Stomach (tissue), 8 donors: ENCODE measurements at regions not wholly inside any gene's neighbourhood (a gene's known extent, or its start where the extent isn't known, plus 50 kb on each side); places are given as distances from the start of the nearest gene placed in this dataset.

Experiments
- DNase-seq, 2 donors: peaks; one replicate each; pipeline versions ENCODE4 v3.0.0 to v3.0.0-alpha.2; 2013 to 2019
- H3K27ac ChIP-seq, 5 donors: fragments of 200-600 bp in 4 of 5; sonication (generic) in 4 of 5; one replicate each; pipeline ENCODE4 v1.5.1; 2013 to 2019; ENCODE audit warnings: mild to moderate bottlenecking in 1 of 5, moderate library complexity in 1 of 5
- H3K27me3 ChIP-seq, 3 donors: fragments of 200-600 bp; sonication (generic); one replicate each; pipeline ENCODE4 v1.5.1; 2017 to 2019; ENCODE audit warnings: mixed run types in 1 of 3
- H3K36me3 ChIP-seq, 4 donors: fragments of 200-600 bp; sonication (generic); 1 replicate in 3 of 4; 2 replicates in 1 of 4; pipeline ENCODE4 v1.5.1; 2016 to 2019
- H3K4me1 ChIP-seq, 4 donors: fragments of 200-600 bp; sonication (generic); one replicate each; pipeline ENCODE4 v1.5.1; 2016 to 2019
- H3K4me3 ChIP-seq, 4 donors: fragments of 200-600 bp; sonication (generic) in 3 of 4; one replicate each; pipeline ENCODE4 v1.5.1; 2016 to 2019; ENCODE audit warnings: mild to moderate bottlenecking in 1 of 4
- H3K9me3 ChIP-seq, 4 donors: fragments of 200-600 bp; sonication (generic); one replicate each; pipeline ENCODE4 v1.5.1; 2016 to 2019
- CTCF ChIP-seq, 7 experiments: fragments of 450-650 bp in 4 of 7; fragments of 200-600 bp in 3 of 7; sonication (generic) in 3 of 7; IDR thresholded peaks; one replicate each; pipeline ENCODE4 v1.5.1; 2016 to 2019; ENCODE audit warnings: antibody characterized with exemption in 7 of 7, control low read depth in 2 of 7, mild to moderate bottlenecking in 1 of 7
- EP300 ChIP-seq: sonication (generic); formaldehyde crosslinking; IDR thresholded peaks from one replicate; pipeline ENCODE4 v1.6.1; 2017; ENCODE audit warnings: antibody characterized with exemption
- POLR2A ChIP-seq, 4 donors: fragments of 450-650 bp; IDR thresholded peaks; one replicate each; pipeline ENCODE4 v1.6.1; 2016; ENCODE audit warnings: antibody characterized with exemption in 4 of 4, control low read depth in 2 of 4, mild to moderate bottlenecking in 1 of 4, moderate library complexity in 1 of 4
- POLR2AphosphoS5 ChIP-seq, 3 donors: sonication (generic); formaldehyde crosslinking; IDR thresholded peaks; one replicate each; pipeline ENCODE4 v1.6.1; 2016; ENCODE audit warnings: antibody characterized with exemption in 3 of 3
- WGBS, 5 donors: extraction: QIAGEN DNeasy Blood & Tissue Kit in 3 of 5; methylation state at CpG; one replicate each; pipeline versions ENCODE4 v1.1.5 to v1.1.7; 2013 to 2018; 5-methylcytosine and 5-hydroxymethylcytosine counted together
- intact Hi-C: fragments of 100-400 bp; cut with DNase I; formaldehyde crosslinking; loops from one replicate; pipeline ENCODE4 v1.15.1; 2023; ENCODE audit warnings: low total_unique reads
- donor health status: healthy with polysubstance abuse.
- donor health status: Bipolar disorder and iron deficiency.
- donor health status: healthy.

GRCh38 chr6:56005426-56005825 is 130.0 kb upstream of the BMP5 start:
- DNase-seq: no peak
- intact Hi-C loops: no loop called here
- Histone ChIP-seq H3K27ac (no peak overlapping the region), H3K4me3 (no peak overlapping the region), H3K36me3 (no peaks in the 10 kb centered on the region), H3K27me3 (no peaks in the 10 kb centered on the region), H3K4me1 (no peaks in the 10 kb centered on the region), H3K9me3 (no peaks in the 10 kb centered on the region)
- TF ChIP-seq POLR2AphosphoS5 (IDR thresholded peaks at IDR 0.05): no peak
- TF ChIP-seq EP300: no peak
- no peak for TF ChIP-seq CTCF (IDR thresholded peaks at IDR 0.05)
- no peak for TF ChIP-seq POLR2A (IDR thresholded peaks at IDR 0.05)
- WGBS, 5 donors: 67 to 87% (median 70%) methylated on average over 1 of the region's 1 CpG

GRCh38 chr6:56004426-56004825 is 129.0 kb upstream of the BMP5 start:
- Histone ChIP-seq H3K27ac (no peak overlapping the region), H3K36me3 (no peaks in the 10 kb centered on the region), H3K27me3 (no peaks in the 10 kb centered on the region), H3K4me1 (no peaks in the 10 kb centered on the region), H3K4me3 (no peak overlapping the region), H3K9me3 (no peaks in the 10 kb centered on the region)
- TF ChIP-seq POLR2AphosphoS5 (IDR thresholded peaks at IDR 0.05) (no peak), EP300 (no peak), POLR2A (IDR thresholded peaks at IDR 0.05) (no peak), CTCF (IDR thresholded peaks at IDR 0.05) (no peak)
- no peak for DNase-seq
- 62 to 69% (median 65%) methylated on average over 2 of the region's 2 CpGs for WGBS, 5 donors
- intact Hi-C loops: no loop called here

- no peaks in the 10 kb centered on the region for H3K27me3 ChIP-seq
Observed at GRCh38 chr6:56003616-56004015, 128.2 kb upstream of the BMP5 start.

GRCh38 chr6:56002336-56002735 is 126.9 kb upstream of the BMP5 start:
- H3K27ac ChIP-seq: no peak overlapping the region
- intact Hi-C loops: no loop called here
- WGBS, 5 donors: 71 to 82% (median 77%) methylated on average over 5 of the region's 5 CpGs

More at GRCh38 chr6:56003616-56004015, 128.2 kb upstream of the BMP5 start:
- WGBS, 5 donors: 81 to 92% (median 85%) methylated on average over 2 of the region's 2 CpGs
- TF ChIP-seq POLR2AphosphoS5 (IDR thresholded peaks at IDR 0.05): no peak
- Histone ChIP-seq H3K4me3 (no peak overlapping the region), H3K27ac (no peak overlapping the region), H3K9me3 (no peaks in the 10 kb centered on the region), H3K36me3 (no peaks in the 10 kb centered on the region), H3K4me1 (no peaks in the 10 kb centered on the region)
- intact Hi-C loops: no loop called here
- no peak for DNase-seq

More at GRCh38 chr6:56002336-56002735, 126.9 kb upstream of the BMP5 start:
- Histone ChIP-seq H3K4me1 (no peaks in the 10 kb centered on the region), H3K36me3 (no peaks in the 10 kb centered on the region), H3K4me3 (no peak overlapping the region), H3K9me3 (no peaks in the 10 kb centered on the region), H3K27me3 (no peaks in the 10 kb centered on the region)
- no peak for DNase-seq
- no peak for TF ChIP-seq POLR2AphosphoS5 (IDR thresholded peaks at IDR 0.05)
- no peak for TF ChIP-seq EP300
- TF ChIP-seq POLR2A (IDR thresholded peaks at IDR 0.05): no peak
- TF ChIP-seq CTCF (IDR thresholded peaks at IDR 0.05): no peak
